ENCODE measurements at regions not wholly inside any gene's neighbourhood (a gene's known extent, or its start where the extent isn't known, plus 50 kb on each side); places are given as distances from the start of the nearest gene placed in this dataset.

GRCh38 chr14:99347561-99347960 is 75.6 kb upstream of the BCL11B start:
- no peak for DNase-seq

GRCh38 chr14:99346470-99347080 is 74.6 kb upstream of the BCL11B start:
- no peak for DNase-seq

- no peak for DNase-seq
Measured at GRCh38 chr14:99345472-99345871, 73.5 kb upstream of the BCL11B start.

- DNase-seq = no peak
Measured at GRCh38 chr14:99344051-99344758, 72.2 kb upstream of the BCL11B start.

- no peak for DNase-seq
Measured at GRCh38 chr14:99342906-99343305, 70.9 kb upstream of the BCL11B start.

GRCh38 chr14:99342204-99342603 is 70.2 kb upstream of the BCL11B start:
- no peak for DNase-seq

- DNase-seq = no peak
Measured at GRCh38 chr14:99339551-99339950, 67.6 kb upstream of the BCL11B start.

GRCh38 chr14:99338313-99338712 is 66.3 kb upstream of the BCL11B start:
- DNase-seq = no peak

GRCh38 chr14:99333841-99334635 is 62.0 kb upstream of the BCL11B start:
- no peak for DNase-seq

- no peak for DNase-seq
Measured at GRCh38 chr14:99333214-99333613, 61.2 kb upstream of the BCL11B start.

GRCh38 chr14:99331811-99332210 is 59.8 kb upstream of the BCL11B start:
- no peak for DNase-seq

- no peak for DNase-seq
Measured at GRCh38 chr14:99330316-99331240, 58.6 kb upstream of the BCL11B start.

GRCh38 chr14:99329711-99330315 is 57.8 kb upstream of the BCL11B start:
- DNase-seq = no peak

GRCh38 chr14:99327458-99328250 is 55.7 kb upstream of the BCL11B start:
- DNase-seq = peak; percentile 27

GRCh38 chr14:99327050-99327449 is 55.1 kb upstream of the BCL11B start:
- DNase-seq = no peak

GRCh38 chr14:99326041-99326710 is 54.2 kb upstream of the BCL11B start:
- no peak for DNase-seq

- no peak for DNase-seq
Measured at GRCh38 chr14:99325591-99325990, 53.6 kb upstream of the BCL11B start.

- no peak for DNase-seq
Measured at GRCh38 chr14:99325016-99325415, 53.0 kb upstream of the BCL11B start.

- DNase-seq = no peak
Measured at GRCh38 chr14:99324291-99324690, 52.3 kb upstream of the BCL11B start.

GRCh38 chr14:99323603-99324185 is 51.7 kb upstream of the BCL11B start:
- DNase-seq = no peak

Data from fibroblast of skin of back (primary cell).